ENCODE measurements at regions not wholly inside any gene's neighbourhood (a gene's known extent, or its start where the extent isn't known, plus 50 kb on each side); places are given as distances from the start of the nearest gene placed in this dataset.
"Not testable (repeated sequence)": the region's sequence is repeated elsewhere in the genome, so short reads cannot be mapped to it uniquely, and the experiment has no call there.

GRCh38 chr10:36778651-36779050, 346.7 kb upstream of the ANKRD30A start:
- no peak overlapping the region for H3K4me3 ChIP-seq (ENCODE audit: low read depth, low read length)
- no peak for DNase-seq (ENCODE audit: low read depth)
- in situ Hi-C loops (cut with HindIII; ENCODE audit: low sequenced_read_pairs) = loop anchor here (10.0 kb wide), 1 partner anchor 1144 kb away; no protein-coding TSS in a partner anchor
- TF ChIP-seq CTCF (IDR thresholded peaks at IDR 0.05; ENCODE audit: low read depth, low read length, missing control alignments) = no peak

GRCh38 chr10:36773652-36774051, 351.7 kb upstream of the ANKRD30A start:
- H3K4me3 ChIP-seq (ENCODE audit: low read depth, low read length) = no peak overlapping the region
- TF ChIP-seq CTCF (IDR thresholded peaks at IDR 0.05; ENCODE audit: low read depth, low read length, missing control alignments) = no peak
- in situ Hi-C loops (cut with HindIII; ENCODE audit: low sequenced_read_pairs) = loop anchor here (10.0 kb wide), 1 partner anchor 1139 kb away; no protein-coding TSS in a partner anchor
- no peak for DNase-seq (ENCODE audit: low read depth)

- in situ Hi-C loops (cut with HindIII; ENCODE audit: low sequenced_read_pairs) = loop anchor here (10.0 kb wide), 1 partner anchor 1137 kb away; no protein-coding TSS in a partner anchor
- H3K4me3 ChIP-seq (ENCODE audit: low read depth, low read length) = no peak overlapping the region
- DNase-seq (ENCODE audit: low read depth) = no peak
- TF ChIP-seq CTCF (IDR thresholded peaks at IDR 0.05; ENCODE audit: low read depth, low read length, missing control alignments) = no peak
Measured at GRCh38 chr10:36771725-36772124, 353.7 kb upstream of the ANKRD30A start.

GRCh38 chr10:36769741-36770140, 355.7 kb upstream of the ANKRD30A start:
- not testable (repeated sequence) for DNase-seq (ENCODE audit: low read depth); H3K4me3 ChIP-seq (ENCODE audit: low read depth, low read length)
- in situ Hi-C loops (cut with HindIII; ENCODE audit: low sequenced_read_pairs) = loop anchor here (10.0 kb wide), 1 partner anchor 1135 kb away; no protein-coding TSS in a partner anchor

GRCh38 chr10:36766940-36767339, 358.5 kb upstream of the ANKRD30A start:
- no peak for TF ChIP-seq CTCF (IDR thresholded peaks at IDR 0.05; ENCODE audit: low read depth, low read length, missing control alignments)
- H3K4me3 ChIP-seq (ENCODE audit: low read depth, low read length) = no peak overlapping the region
- no peak for DNase-seq (ENCODE audit: low read depth)
- in situ Hi-C loops (cut with HindIII; ENCODE audit: low sequenced_read_pairs) = no loop called here

GRCh38 chr10:36766415-36766810, 359.0 kb upstream of the ANKRD30A start:
- in situ Hi-C loops (cut with HindIII; ENCODE audit: low sequenced_read_pairs) = no loop called here
- H3K4me3 ChIP-seq (ENCODE audit: low read depth, low read length) = no peak overlapping the region
- DNase-seq (ENCODE audit: low read depth) = no peak
- no peak for TF ChIP-seq CTCF (IDR thresholded peaks at IDR 0.05; ENCODE audit: low read depth, low read length, missing control alignments)

- no peak for TF ChIP-seq CTCF (IDR thresholded peaks at IDR 0.05; ENCODE audit: low read depth, low read length, missing control alignments)
- in situ Hi-C loops (cut with HindIII; ENCODE audit: low sequenced_read_pairs) = no loop called here
- H3K4me3 ChIP-seq (ENCODE audit: low read depth, low read length) = no peak overlapping the region
- DNase-seq (ENCODE audit: low read depth) = peak; percentile 18
Measured at GRCh38 chr10:36765782-36766414, 359.5 kb upstream of the ANKRD30A start.

Data from astrocyte of the cerebellum (primary cell).